ENCODE measurements at regions not wholly inside any gene's neighbourhood (a gene's known extent, or its start where the extent isn't known, plus 50 kb on each side); places are given as distances from the start of the nearest gene placed in this dataset.

DNA sequence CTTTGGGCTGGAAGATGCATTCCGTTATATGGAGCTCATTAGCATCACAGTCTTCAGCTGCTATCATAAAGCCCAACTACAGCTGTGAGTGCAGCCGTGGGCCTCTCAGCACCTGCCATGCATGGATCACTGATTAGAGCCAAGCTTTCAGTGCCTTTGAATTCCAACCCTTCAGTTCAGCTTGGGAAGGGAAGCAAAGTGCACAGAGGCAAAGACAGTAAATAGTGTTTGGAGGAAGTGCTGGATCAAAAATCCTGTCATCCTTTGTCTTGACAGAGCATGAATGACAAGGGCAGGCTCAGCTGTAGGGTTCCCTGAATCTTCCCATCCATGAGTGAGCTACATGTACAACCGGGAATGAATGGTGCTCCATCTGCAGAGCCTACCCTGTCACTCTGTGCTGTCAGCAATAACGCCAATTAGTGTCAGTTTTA, 153.7 kb downstream of the DNAJB9 start:
- TF ChIP-seq, protein P1, sequence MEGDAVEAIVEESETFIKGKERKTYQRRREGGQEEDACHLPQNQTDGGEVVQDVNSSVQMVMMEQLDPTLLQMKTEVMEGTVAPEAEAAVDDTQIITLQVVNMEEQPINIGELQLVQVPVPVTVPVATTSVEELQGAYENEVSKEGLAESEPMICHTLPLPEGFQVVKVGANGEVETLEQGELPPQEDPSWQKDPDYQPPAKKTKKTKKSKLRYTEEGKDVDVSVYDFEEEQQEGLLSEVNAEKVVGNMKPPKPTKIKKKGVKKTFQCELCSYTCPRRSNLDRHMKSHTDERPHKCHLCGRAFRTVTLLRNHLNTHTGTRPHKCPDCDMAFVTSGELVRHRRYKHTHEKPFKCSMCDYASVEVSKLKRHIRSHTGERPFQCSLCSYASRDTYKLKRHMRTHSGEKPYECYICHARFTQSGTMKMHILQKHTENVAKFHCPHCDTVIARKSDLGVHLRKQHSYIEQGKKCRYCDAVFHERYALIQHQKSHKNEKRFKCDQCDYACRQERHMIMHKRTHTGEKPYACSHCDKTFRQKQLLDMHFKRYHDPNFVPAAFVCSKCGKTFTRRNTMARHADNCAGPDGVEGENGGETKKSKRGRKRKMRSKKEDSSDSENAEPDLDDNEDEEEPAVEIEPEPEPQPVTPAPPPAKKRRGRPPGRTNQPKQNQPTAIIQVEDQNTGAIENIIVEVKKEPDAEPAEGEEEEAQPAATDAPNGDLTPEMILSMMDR (IDR thresholded peaks at IDR 0.05) = no peak
- no peak for TF ChIP-seq POLR2A (IDR thresholded peaks at IDR 0.05)

All from right lobe of liver (tissue), 4 donors.